ENCODE measurements at regions not wholly inside any gene's neighbourhood (a gene's known extent, or its start where the extent isn't known, plus 50 kb on each side); places are given as distances from the start of the nearest gene placed in this dataset.

- DNase-seq (ENCODE audit: low spot score) = no peak
These were observed 662.4 kb downstream of the GALR1 start for GRCh38 chr18:77911971-77912605.

DNA sequence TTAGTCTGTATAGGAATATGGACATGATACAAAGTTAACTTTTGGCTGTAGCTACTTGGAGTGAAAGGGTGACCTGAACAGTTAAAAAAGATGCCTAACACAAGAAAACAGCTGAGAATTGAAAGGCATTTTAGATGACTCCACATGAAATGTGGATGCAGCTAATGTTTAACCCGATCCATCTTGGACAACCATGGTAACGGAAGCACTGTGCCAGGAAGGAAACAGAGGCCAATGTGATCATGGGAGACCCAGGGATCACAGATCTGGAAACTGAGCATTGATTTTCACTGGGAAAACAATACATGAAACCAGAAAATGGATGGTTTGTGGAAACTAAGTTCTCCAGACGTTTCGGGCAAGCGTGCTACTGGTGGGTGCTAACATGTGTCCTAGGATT is 669.1 kb downstream of the GALR1 start:
- DNase-seq (ENCODE audit: low spot score) = no peak

DNA sequence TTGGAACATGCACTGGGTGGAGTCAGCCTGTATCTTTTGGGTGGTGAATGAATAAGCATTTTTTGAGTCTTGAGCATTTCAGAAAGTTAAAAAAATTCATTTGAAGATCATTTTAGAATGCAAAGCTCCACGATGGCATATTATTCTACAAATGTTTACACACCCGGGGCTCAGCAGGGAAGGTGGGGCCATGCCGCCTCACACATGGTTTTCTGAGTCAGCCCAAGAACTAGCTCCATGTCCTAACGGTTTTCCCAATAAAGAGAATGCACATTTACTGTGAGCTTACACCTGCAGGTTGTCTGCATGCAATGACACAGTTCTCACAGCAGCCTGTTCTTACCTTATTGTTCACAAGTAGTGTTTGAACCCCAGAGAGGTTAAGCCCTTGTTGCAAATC is 670.3 kb downstream of the GALR1 start:
- DNase-seq (ENCODE audit: low spot score) = no peak

DNA sequence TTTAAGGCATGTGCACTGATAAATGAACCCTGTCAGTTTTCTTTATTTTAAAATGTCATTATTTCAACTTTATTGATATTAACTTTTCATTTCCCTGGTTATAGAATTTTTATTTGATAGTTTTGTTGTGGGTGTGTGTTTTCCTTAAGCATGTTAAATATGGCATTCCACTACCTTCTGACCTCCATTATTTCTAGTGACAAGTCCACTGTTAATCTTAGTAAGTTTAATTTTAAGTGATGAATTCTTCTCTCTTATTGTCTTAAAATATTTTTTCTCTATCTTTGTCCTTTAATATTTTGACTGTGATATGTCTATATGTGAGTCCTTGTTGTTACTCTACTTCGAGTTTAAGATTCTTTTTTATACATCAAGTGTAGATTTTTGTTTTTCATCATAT is 685.7 kb downstream of the GALR1 start:
- DNase-seq (ENCODE audit: low spot score) = no peak

GRCh38 chr18:77940566-77940965 is 690.9 kb downstream of the GALR1 start:
- DNase-seq (ENCODE audit: low spot score) = no peak

DNA sequence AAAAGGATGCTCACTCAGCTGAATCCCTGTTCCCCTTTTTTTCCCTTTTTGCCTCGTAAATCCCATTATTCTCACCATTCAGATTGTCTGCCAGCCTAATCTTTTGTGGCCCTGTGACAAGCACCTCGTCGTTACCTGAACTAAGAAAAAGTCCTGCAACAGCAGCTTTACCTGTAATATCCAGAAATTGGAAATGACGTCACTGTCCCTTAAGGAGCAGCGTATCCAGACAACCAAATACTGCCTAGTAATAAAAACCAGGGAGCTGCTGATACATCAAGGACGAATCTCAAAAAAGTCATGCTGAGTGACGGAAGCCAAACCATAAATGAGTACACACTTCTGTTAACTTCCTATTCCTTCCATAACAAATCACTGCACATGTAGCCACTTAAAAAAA is 694.9 kb downstream of the GALR1 start:
- DNase-seq (ENCODE audit: low spot score) = no peak

DNA sequence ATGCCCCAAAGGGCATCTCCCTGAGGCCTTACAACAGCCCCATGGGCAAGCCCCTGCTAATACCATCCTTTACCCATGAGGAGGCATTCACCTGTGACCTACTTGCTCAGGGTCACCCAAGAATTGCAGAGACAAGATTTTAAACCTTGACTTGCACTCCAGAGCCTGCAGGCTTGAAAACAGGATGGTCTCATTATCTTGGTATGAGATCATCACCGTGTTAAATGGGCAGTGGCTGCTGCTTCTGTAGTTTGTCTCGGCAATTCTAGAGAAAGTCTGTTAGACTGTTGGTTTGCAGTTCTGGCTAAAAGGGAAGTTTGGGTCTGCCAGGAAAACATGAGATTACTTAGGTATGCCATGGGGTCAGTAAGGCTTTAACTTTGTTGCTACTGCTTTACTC is 698.9 kb downstream of the GALR1 start:
- no peak for DNase-seq (ENCODE audit: low spot score)

DNA sequence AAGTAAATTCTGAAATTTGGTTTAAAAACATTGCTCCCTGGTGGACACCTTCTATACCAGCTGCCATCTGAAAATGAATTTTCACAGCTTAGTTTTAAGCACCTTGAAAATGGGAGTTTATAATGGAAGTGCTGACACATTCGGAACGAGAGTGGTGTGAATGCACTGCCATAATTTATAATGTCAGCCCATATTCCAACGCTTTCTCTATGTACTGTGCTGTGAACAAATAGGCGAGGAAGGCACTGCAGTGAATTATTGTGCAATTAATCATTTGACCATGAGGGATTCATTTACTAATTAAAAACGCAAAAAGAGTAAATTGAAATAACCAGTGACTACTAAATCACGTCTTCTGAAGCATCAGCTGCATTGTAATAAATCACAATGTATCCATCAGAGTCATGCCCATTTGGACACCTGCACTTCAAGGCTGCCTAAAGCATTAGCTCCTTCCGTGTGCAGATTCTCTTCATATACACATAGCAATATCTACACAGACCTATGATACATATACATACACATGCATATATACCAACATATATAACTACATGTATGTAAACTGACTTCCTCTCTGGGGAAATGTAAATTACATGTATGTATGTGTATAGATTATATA is 699.8 kb downstream of the GALR1 start:
- no peak for DNase-seq (ENCODE audit: low spot score)

DNA sequence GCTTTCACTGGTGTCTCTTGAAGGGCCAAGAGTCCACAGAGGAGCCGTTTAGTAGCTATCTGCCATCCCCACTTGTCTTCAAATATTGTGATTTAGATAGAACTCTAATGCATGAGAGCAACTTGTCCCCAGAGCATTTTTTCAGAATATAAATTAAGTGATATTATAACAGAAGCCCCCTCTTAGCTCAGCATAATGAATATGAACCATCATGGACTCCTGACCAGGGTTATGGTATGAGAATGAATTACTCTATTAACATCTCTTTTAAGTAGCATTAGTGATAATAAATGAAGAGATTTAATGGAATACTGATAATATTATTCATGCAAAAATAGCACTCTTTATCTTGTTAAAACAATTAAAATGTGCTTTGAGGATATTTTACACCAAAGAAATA is 709.6 kb downstream of the GALR1 start:
- no peak for DNase-seq (ENCODE audit: low spot score)

DNA sequence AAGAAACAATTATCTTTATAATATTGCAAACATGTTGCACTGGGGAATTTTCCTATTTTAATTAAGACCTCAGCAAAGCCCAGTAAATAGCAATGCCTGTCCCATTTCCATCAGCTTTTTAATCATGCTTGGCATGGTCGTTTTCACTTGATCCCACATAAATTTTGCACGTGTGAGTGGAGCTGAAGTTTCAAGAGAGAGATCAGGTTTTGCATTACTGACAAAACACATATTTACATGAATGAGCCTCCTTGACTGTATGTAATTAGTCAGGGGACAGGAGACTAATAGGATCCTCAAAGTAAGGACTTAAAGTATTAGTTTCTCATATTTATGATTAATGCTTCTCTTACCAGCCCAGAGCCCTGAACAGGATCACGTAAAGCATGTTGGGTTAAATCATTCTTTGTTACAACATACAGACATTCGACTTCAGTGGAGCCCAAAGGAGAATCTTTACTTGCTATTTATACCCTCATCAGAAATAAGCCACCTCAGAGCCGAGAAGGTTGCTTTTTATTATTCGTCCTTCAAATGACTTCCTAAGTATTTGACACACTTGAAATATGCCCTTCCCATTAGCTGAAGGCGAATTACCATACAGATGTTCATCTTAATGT is 711.3 kb downstream of the GALR1 start:
- no peak for DNase-seq (ENCODE audit: low spot score)

DNA sequence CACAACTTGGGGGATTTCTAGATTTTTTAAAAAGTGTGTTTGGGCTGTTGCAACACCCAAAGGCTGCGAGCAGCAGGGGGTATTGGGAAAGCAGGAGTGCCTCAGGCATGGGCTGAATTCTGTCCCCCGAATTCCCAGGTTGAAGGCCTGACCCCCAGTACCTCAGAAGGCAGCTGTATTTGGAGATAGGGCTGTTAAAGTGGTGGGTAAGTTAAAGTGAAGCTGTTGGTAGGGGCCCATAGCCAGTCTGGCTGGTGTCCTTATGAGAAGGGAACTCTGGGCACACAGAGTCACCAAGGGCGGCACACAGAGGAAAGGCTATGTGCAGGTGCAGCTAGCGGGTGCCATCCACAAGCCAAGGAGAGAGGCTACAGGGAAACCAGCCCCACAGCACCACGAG is 717.4 kb downstream of the GALR1 start:
- DNase-seq (ENCODE audit: low spot score) = no peak

- no peak for DNase-seq (ENCODE audit: low spot score)
These were observed 718.1 kb downstream of the GALR1 start for GRCh38 chr18:77967791-77968190.

DNA sequence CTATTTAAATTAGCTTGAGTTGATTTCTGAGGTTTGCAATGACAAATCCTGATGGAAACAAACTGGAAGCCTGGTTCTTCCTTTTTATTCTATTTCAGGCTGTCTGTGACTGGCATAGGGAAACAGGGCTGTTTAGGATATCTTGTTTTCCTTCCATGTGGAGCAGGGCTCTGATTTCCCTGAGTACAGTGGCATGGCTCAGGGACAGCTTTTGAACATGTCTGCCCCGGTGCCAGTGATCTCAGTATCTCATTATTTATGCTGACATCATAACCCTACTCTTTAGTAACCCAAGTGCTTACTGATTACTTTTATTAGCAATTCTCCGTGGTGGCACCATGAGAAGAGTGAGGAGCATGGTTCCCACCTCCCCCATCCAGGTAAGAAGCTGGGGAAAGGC is 720.3 kb downstream of the GALR1 start:
- no peak for DNase-seq (ENCODE audit: low spot score)

GRCh38 chr18:77970814-77971213 is 721.2 kb downstream of the GALR1 start:
- no peak for DNase-seq (ENCODE audit: low spot score)

DNA sequence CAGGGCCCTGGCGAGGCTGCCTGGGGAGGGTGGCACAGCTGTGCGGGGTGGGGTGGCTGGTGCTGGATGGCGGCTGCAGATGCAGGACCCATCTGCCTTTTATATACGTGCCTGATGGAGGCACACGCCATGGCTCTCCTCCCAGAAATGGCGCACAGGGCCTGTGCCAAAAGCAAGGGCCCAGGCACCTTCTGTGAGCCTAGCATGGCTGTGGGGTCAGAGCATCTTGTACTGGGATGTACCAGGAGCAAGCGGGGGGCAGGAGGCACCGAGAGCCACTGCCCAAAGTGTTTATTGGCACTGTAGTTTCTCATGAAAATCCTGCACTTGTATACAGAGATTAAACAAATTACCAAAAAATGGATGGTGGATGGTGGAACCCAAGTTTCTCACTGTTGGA is 724.1 kb downstream of the GALR1 start:
- DNase-seq (ENCODE audit: low spot score) = no peak

DNA sequence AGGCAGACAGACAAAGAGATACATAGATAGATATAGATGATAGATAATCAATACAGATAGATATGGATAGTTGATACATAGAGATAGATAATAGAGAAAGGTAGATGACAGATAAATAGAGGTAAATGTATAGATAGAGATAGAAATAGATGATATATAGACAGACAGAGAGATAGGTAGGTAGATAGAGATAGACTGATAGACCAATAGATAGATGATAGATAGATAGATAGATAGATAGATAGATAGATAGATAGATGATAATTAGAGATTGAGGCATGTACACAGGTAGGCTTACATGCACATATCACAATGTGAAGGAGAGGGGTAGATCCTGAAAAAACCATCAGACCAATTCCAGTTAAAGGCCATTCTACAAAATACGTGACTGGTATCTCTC is 724.7 kb downstream of the GALR1 start:
- DNase-seq (ENCODE audit: low spot score) = no peak

DNA sequence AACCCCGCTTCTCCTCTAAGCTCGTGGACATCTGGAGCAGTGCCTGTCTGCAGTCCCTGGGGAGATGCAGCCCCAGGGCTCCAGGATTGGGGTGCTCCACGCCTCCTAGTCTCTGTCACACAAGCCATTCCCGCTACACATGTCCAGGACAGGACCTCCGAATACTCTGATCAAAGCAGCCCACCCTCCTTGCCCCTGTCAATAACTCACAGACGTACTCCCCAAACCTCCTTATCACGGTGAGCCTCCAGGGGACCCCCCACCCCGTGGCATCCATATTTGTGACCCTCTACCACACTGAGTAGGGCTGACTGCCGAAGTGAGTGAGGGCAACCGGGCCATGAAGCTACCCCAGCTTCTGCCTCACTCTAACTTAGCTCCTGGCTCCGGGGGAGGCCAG is 727.7 kb downstream of the GALR1 start:
- DNase-seq (ENCODE audit: low spot score) = no peak

GRCh38 chr18:77980275-77980674 is 730.6 kb downstream of the GALR1 start:
- no peak for DNase-seq (ENCODE audit: low spot score)

- no peak for DNase-seq (ENCODE audit: low spot score)
These were observed 732.2 kb downstream of the GALR1 start for GRCh38 chr18:77981874-77982273.

DNA sequence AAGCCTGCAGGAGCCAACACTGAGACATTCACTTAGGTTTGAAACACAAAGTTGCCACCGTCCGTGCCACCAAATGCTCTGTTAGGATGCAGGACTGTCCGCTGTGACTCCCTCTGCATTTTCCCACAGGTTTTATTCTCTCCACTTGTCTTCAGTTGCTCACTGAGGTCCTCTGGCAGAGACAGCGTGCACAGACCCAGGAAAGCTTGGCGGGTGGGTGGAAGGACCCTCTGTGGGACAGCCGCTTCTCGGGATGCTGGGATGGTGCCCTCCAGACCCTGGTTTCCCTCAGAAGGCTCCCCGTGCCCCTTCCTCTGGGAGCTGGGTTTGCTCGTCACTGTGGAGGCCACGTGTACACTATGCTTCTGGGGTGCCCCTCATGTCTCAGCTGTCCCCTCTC is 733.6 kb downstream of the GALR1 start:
- no peak for DNase-seq (ENCODE audit: low spot score)

GRCh38 chr18:77984178-77984577 is 734.5 kb downstream of the GALR1 start:
- no peak for DNase-seq (ENCODE audit: low spot score)

GRCh38 chr18:77984833-77985232 is 735.2 kb downstream of the GALR1 start:
- DNase-seq (ENCODE audit: low spot score) = no peak

DNA sequence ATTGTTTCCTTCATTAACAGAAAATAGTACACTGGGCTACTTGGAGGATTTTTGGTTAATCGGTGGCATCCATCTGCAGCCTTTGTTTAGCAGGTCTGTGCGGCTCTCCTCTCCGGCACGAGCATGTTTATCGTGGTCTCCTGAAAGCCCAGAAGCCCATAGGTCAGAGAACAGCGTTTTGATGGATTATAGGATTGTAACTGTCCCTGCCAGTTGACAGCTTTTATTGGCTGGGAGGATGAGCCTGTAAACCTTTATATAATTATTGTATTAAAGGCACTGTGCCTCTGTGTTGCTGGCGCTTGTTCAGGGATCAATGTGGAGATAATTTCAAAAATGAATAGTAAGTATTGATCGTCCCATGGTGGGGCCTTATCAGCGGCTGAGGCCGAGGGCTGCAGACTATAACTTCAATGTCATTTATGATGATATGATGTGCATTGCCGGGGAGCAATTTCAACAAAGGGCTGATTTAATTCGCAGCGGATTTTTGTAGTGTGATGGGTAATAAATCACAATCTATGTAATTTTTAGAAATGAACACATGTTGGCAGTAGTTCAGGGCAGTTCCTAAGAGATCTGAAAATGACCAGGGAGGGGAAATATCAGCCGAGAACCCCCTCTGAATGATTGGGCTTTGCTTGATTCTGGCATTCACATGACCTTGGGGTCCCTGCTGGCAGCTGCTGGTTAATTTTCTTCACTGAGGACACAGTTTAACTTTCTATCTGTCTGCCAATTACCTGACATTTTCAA is 736.1 kb downstream of the GALR1 start:
- DNase-seq (ENCODE audit: low spot score) = no peak
